Non-pigmented ciliary epithelial cell (primary cell): ENCODE measurements at regions not wholly inside any gene's neighbourhood (a gene's known extent, or its start where the extent isn't known, plus 50 kb on each side); places are given as distances from the start of the nearest gene placed in this dataset.
A peak's percentile ranks its signal among the peaks of the same experiment; 100 is the strongest.

Experiments
- DNase-seq: peaks from one replicate; pipeline ENCODE4 v3.0.0-alpha.2; 2010; ENCODE audit warnings: low read depth

- DNase-seq, result no peak
Observed at GRCh38 chr6:91521999-91522398, 935.1 kb upstream of the MAP3K7 start.

DNA sequence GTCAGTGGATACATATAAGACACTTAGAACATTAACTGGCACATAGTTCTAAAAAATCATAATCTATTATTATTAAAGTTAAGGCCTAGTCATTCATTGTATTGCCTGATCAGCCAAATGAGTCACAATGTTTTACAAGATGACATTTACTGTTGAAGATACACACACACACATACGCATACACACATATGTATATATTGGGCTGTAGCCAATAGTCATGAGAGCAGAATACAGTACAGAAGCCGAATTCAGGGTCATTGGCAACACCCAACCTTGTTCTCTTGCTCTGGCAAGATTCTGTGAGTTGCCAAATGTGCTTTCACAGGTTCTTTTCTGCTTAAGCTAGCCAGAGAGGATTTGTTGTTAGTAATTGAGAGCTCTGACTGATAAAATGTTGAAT is 922.8 kb upstream of the MAP3K7 start:
- DNase-seq, result no peak

GRCh38 chr6:91509039-91509438 is 922.2 kb upstream of the MAP3K7 start:
- no peak for DNase-seq

GRCh38 chr6:91506509-91506908 is 919.6 kb upstream of the MAP3K7 start:
- no peak for DNase-seq

- DNase-seq, result no peak
Observed at GRCh38 chr6:91505199-91505598, 918.3 kb upstream of the MAP3K7 start.

GRCh38 chr6:91501930-91502329 is 915.1 kb upstream of the MAP3K7 start:
- DNase-seq, result no peak

DNA sequence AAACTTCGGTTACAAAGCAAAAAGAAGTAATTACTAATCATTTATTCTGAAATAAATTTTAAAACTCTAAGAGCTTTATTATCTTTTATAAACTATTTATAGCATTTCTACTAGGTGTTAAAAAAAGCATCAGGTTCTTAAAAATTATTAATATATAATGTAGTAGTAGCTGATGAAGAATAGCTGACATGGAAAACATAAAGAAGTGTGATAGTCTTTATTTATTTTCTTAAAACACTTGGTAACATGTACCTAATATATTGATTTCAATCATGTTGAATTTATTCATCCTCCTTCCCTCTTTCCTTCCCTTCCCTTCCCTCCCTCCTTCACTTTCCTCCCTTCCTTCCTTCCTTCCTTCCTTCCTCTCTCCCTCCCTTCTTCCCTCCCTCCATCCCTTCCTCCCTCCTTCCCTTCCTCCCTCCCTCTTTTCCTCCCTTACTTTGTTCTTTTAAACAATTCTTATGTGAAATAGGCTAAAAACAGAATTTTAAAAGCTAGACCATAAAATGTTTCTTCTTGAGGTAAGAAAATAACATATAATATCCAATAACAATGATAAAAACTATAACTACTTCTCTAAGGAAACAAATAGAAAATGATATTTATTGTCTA is 913.9 kb upstream of the MAP3K7 start:
- no peak for DNase-seq

DNA sequence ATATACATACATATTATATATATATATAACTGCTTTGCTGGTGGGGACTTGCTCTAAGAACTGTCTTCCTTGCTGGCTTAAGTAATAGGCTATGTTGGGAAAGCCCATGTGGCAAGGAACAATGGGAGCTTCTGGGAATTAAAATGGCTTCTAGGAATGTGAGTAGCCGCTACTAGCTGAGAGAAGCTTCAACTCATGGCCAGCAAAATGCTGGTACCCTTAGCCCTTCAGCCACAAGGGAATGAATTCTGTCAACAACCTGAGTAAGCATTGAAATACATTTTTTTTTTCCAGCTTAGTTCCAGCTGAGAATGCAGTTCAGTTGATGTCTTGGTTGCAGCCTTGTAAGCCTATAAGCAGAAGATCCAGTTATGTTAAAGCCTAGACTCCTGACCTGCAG is 911.7 kb upstream of the MAP3K7 start:
- DNase-seq, result no peak

DNA sequence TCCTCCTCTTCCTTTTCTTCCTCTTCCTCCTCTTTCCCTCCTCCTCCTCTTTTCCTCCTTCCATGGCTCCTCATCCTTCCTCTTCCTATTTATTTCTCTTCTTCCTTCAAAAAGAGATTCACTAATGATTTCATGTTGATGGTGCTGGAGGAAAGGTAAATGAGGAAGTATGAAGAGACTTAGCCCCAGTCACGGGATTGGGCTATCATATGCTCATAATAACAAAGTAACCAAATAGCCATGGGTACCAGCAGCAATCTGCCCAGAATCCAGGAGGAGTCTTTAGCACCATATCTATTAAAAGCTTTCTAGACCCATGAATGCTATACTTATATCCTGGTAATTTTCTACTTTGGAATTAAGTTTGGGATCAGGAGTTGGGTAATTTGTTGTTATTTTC is 910.9 kb upstream of the MAP3K7 start:
- DNase-seq, result no peak

DNA sequence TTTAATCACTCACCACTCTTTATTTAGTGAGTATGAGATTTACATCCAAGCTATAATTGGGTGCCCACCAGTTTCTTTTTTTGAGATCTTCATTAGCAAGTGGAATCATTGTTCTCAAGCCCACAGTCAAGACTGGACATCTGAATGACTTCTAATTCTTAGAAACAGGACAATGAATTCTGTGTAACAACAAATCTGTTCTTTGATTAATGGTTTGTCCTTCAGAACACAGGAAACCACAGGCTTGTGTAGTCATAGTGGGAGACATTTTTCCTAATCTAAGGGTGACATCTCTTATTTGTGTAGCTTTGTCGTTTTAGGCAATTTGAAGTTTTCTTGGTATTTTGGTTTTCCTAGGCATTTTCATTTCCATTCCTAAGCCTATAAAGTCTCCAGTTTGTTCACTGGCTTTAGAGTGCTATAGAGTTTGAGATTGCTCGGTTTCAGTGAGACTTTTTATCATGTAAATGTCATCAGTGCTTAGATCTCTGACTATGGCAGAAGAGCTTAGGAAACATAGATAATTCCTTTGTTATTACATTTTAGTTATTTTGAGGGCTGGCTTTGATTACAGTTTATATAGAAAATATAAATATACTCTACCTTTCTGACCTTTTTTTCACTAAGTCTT is 903.9 kb upstream of the MAP3K7 start:
- DNase-seq, result no peak

DNA sequence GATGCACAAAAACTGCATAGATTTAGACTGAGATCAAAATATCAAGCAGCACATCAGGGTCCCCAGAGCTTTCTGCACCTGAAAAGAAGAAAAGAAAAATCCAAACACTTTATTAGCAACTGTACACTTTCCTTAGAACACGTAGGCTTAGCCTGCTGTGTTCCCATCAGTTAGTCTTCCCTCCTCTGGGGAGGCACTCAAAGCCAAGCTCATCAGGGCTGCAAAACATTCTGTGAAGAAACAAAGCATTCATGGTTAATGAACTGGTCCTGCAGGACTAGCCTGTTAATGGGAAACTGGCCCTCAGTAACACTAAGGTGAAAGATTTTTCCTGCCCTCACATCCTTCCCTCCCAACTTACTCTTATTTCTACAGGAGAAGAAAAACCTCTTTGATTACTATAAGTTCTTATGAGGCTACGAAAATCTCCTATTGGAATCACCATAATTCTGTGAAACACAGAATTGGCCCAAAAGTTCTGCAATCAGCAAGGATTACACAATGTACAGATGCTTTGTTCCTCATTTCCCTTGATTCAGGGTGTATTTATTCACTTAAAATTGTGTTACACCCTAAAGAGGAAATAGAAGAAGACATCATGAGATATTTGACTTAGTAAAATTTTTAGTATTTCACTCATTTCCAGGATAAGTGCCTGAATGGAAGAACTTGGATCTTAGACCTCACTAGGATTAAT is 901.0 kb upstream of the MAP3K7 start:
- DNase-seq, result no peak

DNA sequence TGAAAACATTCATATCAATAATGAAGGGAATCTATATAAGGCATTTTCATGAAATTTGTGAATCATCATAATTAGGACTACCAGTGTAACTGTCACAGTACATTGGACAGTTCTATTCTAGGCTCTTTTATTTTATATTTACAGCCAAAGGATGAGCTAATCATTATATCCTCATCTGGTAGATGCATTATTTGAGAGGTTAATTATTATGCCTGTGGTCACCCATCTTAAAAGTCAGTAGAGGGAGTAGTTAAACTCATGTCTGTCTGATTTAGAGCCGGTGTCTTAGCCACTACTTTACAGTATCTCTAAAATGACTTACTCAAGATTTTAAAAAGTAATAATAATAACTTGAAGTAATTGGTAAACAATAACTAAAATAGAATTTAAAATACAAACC is 899.3 kb upstream of the MAP3K7 start:
- DNase-seq, result no peak

GRCh38 chr6:91485047-91485446 is 898.2 kb upstream of the MAP3K7 start:
- DNase-seq, result no peak

GRCh38 chr6:91483415-91484105 is 896.7 kb upstream of the MAP3K7 start:
- DNase-seq, result no peak

DNA sequence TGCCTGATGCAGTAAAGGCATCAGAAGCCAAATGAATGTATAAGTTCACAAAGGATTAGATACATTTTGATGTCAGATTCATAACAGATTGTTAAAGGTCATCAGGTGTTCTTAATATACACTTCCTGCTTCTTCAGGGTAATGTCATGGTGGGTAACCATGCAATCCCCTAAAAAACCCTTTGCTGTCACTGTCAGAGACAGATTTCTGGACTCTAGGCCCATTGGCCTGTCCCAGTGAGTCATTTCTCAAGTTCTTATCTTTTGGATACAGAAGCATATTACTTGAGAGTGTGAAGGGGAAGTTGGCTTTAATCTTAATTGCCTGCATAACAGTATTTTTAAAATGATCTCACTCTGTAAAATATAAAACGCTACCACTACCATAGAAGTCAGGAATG is 895.6 kb upstream of the MAP3K7 start:
- DNase-seq, result no peak

DNA sequence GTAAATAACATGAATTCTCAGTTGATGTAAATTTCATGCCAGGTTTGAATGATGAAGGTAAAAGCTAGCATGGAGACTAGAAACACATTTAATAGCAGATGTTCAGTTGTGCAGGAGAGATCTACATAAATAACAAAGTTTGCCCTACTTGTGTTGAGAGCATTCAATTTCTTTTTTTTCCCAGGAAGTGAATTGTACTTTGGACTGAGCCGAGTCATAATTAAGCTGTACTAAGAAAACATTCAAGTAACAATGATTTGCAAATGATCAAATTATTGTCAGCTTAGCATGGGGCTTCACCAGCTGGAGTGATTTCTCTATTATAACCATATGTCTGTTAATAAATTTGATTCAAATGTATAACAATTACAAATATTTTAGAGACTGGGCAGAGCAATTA is 893.5 kb upstream of the MAP3K7 start:
- no peak for DNase-seq

- DNase-seq, result no peak
Observed at GRCh38 chr6:91477688-91478087, 890.8 kb upstream of the MAP3K7 start.

DNA sequence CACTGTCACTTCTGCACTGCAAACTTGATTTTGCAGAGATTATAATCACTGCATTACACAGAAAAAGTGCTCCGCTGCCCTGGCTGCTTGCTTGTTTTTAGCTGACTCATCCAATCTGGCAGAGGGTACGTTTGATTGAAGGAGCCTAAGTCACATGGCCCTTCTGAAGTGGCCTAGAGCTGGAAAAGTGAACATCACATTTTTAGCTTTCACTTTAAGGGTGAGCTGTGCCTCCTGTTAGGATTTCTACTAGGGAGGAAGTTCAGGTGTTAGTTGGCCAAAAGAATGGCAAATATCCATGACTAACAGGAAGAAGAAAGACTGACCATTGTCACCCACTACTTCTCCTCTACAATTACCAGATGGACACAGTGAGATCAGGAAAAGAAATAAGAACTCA is 889.1 kb upstream of the MAP3K7 start:
- DNase-seq, result peak; percentile 26

DNA sequence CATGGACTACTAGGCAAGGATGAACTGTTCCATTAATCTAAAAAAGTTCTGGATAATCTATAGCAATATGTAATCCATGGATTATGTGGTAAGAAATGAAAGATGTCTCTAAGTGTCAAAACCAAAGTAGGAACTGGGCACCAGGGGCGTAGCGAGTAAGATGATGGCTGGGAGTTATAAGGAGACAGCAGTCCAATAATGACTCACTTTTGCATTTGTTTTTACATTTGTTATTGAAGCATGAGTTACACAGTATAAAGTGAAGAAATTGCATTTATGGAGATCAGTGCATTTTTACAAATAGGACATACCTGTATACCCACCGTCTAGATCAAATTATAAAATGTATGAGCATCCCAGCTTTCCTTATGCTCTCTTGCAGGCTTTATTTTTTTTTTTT is 878.5 kb upstream of the MAP3K7 start:
- no peak for DNase-seq

GRCh38 chr6:91464718-91465117 is 877.8 kb upstream of the MAP3K7 start:
- DNase-seq, result no peak

DNA sequence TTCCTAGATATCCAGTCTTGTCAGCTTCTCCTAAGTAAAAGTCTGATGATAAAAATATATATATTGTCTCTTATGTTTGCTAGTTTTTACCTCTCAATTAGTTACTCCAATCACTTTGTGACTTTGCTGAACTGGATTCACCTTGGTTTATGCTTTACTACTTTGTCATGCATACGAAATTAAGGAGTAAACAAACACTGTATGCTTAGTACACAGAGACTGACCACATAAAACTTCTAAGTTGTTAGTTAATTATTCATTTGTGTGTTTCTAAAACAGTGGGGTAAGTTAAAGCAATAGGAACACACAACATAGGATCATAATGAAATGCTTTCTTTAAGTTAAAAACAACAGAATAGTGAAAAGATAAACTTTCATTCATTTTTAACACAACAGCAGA is 877.3 kb upstream of the MAP3K7 start:
- DNase-seq, result no peak

GRCh38 chr6:91462241-91462640 is 875.4 kb upstream of the MAP3K7 start:
- no peak for DNase-seq

DNA sequence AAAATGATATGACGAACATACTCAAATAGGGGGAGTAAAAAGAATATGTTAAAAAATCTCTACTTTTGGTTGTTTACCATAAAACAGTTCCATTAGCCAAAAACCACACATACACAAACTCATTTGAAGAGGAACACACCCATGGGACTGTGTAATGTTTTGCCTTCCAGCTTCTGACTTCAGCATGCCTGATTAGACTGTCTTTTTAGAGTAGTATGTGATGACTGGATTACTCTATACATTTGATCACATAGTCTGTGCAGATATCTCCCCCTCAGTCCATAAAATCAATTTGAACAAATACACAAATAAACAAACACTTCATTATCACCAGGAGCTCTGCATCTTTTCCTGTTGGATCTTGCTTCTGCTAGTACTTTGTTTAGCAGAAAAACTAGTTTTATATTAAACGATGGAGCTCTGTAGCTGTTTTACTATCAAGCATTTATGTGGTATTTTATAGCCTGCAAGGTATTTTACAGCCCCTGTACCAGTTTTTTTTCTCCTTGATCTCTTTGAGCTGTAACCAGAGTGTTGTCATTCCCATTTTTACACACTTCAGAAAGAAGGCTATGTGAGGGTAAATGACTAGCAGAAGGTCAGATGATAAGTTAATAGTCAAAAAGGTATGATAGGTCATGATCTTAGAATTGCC is 866.5 kb upstream of the MAP3K7 start:
- no peak for DNase-seq
